ENCODE measurements at regions not wholly inside any gene's neighbourhood (a gene's known extent, or its start where the extent isn't known, plus 50 kb on each side); places are given as distances from the start of the nearest gene placed in this dataset.

GRCh38 chr7:120184866-120185265 is 88.1 kb upstream of the KCND2 start:
- no peak for ATAC-seq
- POLR2A ChIA-PET: no interaction called here
- no peak for FAIRE-seq
- DNase-seq (ENCODE audit: low read depth in 1 of 2, low spot score in 1 of 2): no peak
- Histone ChIP-seq H3K4me2 (no peak overlapping the region), H3K9me3 (no peaks in the 10 kb centered on the region), H3K4me3 (no peak overlapping the region), H3K27ac (no peak overlapping the region), H3K4me1 (no peaks in the 10 kb centered on the region)
- CTCF ChIA-PET: no interaction called here
- TF ChIP-seq RNF2 (IDR thresholded peaks at IDR 0.05; ENCODE audit: borderline replicate concordance, low read depth): no peak
- TF ChIP-seq FOSL2 (IDR thresholded peaks at IDR 0.05): no peak
- TF ChIP-seq FOSL2 (CRISPR knock-in tag; IDR thresholded peaks at IDR 0.05): no peak
- no peak for TF ChIP-seq RAD21 (conservative IDR thresholded peaks at IDR 0.05 in 1 of 2, IDR thresholded peaks at IDR 0.05 in 1 of 2)
- TF ChIP-seq HOXB13 (CRISPR knock-in tag; IDR thresholded peaks at IDR 0.05; ENCODE audit: low read depth): no peak
- no peak for TF ChIP-seq ZC3H11A (IDR thresholded peaks at IDR 0.05)
- TF ChIP-seq, protein P1, sequence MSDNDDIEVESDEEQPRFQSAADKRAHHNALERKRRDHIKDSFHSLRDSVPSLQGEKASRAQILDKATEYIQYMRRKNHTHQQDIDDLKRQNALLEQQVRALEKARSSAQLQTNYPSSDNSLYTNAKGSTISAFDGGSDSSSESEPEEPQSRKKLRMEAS (IDR thresholded peaks at IDR 0.05): no peak
- no peak for TF ChIP-seq HDAC2 (IDR thresholded peaks at IDR 0.05)
- no peak for TF ChIP-seq CHD2 (IDR thresholded peaks at IDR 0.05; ENCODE audit: low read length, partially characterized antibody)
- WGBS (ENCODE audit: missing lambda C conversion rate): 0% methylated on average over 1 of the region's 1 CpG

GRCh38 chr7:120185940-120186682 is 86.9 kb upstream of the KCND2 start:
- ChIA-PET CTCF (no interaction called here), POLR2A (no interaction called here)
- no peak for ATAC-seq
- Histone ChIP-seq H3K4me3 (no peak overlapping the region), H3K27ac (no peak overlapping the region), H3K9me3 (no peaks in the 10 kb centered on the region), H3K4me1 (no peaks in the 10 kb centered on the region), H3K4me2 (no peak overlapping the region)
- TF ChIP-seq JUNB (IDR thresholded peaks at IDR 0.05): no peak
- no peak for TF ChIP-seq TP53 (CRISPR knock-in tag; IDR thresholded peaks at IDR 0.05)
- no peak for TF ChIP-seq CBX8 (IDR thresholded peaks at IDR 0.05)
- TF ChIP-seq PBX3 (IDR thresholded peaks at IDR 0.05): no peak
- no peak for TF ChIP-seq NR3C1 (IDR thresholded peaks at IDR 0.05)
- no peak for TF ChIP-seq RCOR1 (IDR thresholded peaks at IDR 0.05; ENCODE audit: low read depth, low read length)
- no peak for TF ChIP-seq BHLHE40 (IDR thresholded peaks at IDR 0.05; ENCODE audit: low read depth, low read length)
- TF ChIP-seq MYC (IDR thresholded peaks at IDR 0.05; ENCODE audit: borderline replicate concordance, low read length): no peak
- no peak for TF ChIP-seq RFX5 (IDR thresholded peaks at IDR 0.05)
- no peak for DNase-seq (ENCODE audit: low read depth in 1 of 2, low spot score in 1 of 2)
- no peak for FAIRE-seq
- 1% methylated on average over 3 of the region's 3 CpGs for WGBS (ENCODE audit: missing lambda C conversion rate)

DNA sequence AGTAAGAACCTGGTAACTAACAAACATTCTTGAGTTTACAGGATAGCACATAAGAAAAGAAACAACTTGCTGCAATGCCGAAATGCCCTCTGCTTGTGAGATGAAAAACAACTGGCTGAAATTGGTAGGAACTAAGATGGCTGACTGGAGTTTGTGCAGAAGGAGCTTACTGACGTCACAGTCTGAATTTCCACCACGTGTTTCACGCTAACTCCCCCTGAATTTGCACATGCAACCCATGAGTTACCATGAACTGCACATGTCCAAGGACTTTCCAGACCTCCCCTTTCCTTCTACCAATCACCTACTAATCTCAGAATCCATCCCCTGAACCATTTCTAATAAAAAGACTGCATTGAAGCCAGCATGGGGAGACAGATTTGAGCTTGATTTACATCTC is 86.3 kb upstream of the KCND2 start:
- Histone ChIP-seq H3K4me1 (no peaks in the 10 kb centered on the region), H3K4me2 (no peak overlapping the region), H3K9me3 (no peaks in the 10 kb centered on the region), H3K4me3 (no peak overlapping the region), H3K27ac (no peak overlapping the region)
- TF ChIP-seq HEYL (CRISPR knock-in tag; IDR thresholded peaks at IDR 0.05) (no peak), HOXB13 (CRISPR knock-in tag; IDR thresholded peaks at IDR 0.05; ENCODE audit: low read depth) (no peak), RNF2 (IDR thresholded peaks at IDR 0.05; ENCODE audit: borderline replicate concordance, low read depth) (no peak), BHLHE40 (IDR thresholded peaks at IDR 0.05; ENCODE audit: low read depth, low read length) (no peak), CBX2 (IDR thresholded peaks at IDR 0.05; ENCODE audit: borderline replicate concordance, low read depth) (no peak), KDM1A (IDR thresholded peaks at IDR 0.05; ENCODE audit: low read depth) (no peak), USF2 (IDR thresholded peaks at IDR 0.05) (no peak), PHF8 (IDR thresholded peaks at IDR 0.05; ENCODE audit: borderline replicate concordance, low read depth) (no peak), MAFK (IDR thresholded peaks at IDR 0.05; ENCODE audit: partially characterized antibody) (no peak), POLR2AphosphoS2 (conservative IDR thresholded peaks at IDR 0.05; ENCODE audit: low read length) (no peak)
- ChIA-PET POLR2A (no interaction called here), CTCF (no interaction called here)
- DNase-seq (ENCODE audit: low read depth in 1 of 2, low spot score in 1 of 2) (peak in 1 of 2 experiments; percentile 7), FAIRE-seq (no peak), ATAC-seq (no peak)
- WGBS (ENCODE audit: missing lambda C conversion rate): 4% methylated on average over 4 of the region's 4 CpGs
